NCI-H146 (cell line): ENCODE measurements at regions not wholly inside any gene's neighbourhood (a gene's known extent, or its start where the extent isn't known, plus 50 kb on each side); places are given as distances from the start of the nearest gene placed in this dataset.

Experiments used
- DNase-seq: peaks from one replicate; lab custom pipeline; 2025; lab: John Stamatoyannopoulos, UW

GRCh38 chr6:142500250-142500786, 198.5 kb downstream of the ADGRG6 start:
- no peak for DNase-seq

- no peak for DNase-seq
These were observed 200.0 kb downstream of the ADGRG6 start for GRCh38 chr6:142501795-142502194.

GRCh38 chr6:142507065-142507464, 205.3 kb downstream of the ADGRG6 start:
- DNase-seq: no peak

- no peak for DNase-seq
These were observed 208.4 kb downstream of the ADGRG6 start for GRCh38 chr6:142510211-142510610.

GRCh38 chr6:142518126-142518525, 216.3 kb downstream of the ADGRG6 start:
- DNase-seq: no peak

- DNase-seq: no peak
These were observed 217.0 kb downstream of the ADGRG6 start for GRCh38 chr6:142518761-142519160.

- no peak for DNase-seq
These were observed 220.0 kb downstream of the ADGRG6 start for GRCh38 chr6:142521791-142522190.

- DNase-seq: no peak
These were observed 221.9 kb downstream of the ADGRG6 start for GRCh38 chr6:142523515-142524375.

- DNase-seq: no peak
These were observed 228.8 kb downstream of the ADGRG6 start for GRCh38 chr6:142530566-142530965.

- no peak for DNase-seq
These were observed 229.9 kb downstream of the ADGRG6 start for GRCh38 chr6:142531727-142532126.

GRCh38 chr6:142534076-142534475, 232.3 kb downstream of the ADGRG6 start:
- DNase-seq: no peak

- no peak for DNase-seq
These were observed 232.7 kb downstream of the ADGRG6 start for GRCh38 chr6:142534484-142534883.

- peak; percentile 46 for DNase-seq
These were observed 236.0 kb downstream of the ADGRG6 start for GRCh38 chr6:142537612-142538478.

GRCh38 chr6:142542704-142543233, 241.0 kb downstream of the ADGRG6 start:
- no peak for DNase-seq

GRCh38 chr6:142543606-142544005, 241.8 kb downstream of the ADGRG6 start:
- DNase-seq: no peak

GRCh38 chr6:142544199-142544838, 242.5 kb downstream of the ADGRG6 start:
- DNase-seq: no peak

GRCh38 chr6:142545147-142545546, 243.3 kb downstream of the ADGRG6 start:
- DNase-seq: no peak

- no peak for DNase-seq
These were observed 246.8 kb downstream of the ADGRG6 start for GRCh38 chr6:142548566-142548965.

GRCh38 chr6:142550310-142551063, 248.7 kb downstream of the ADGRG6 start:
- DNase-seq: no peak

- peak; percentile 1 for DNase-seq
These were observed 249.5 kb downstream of the ADGRG6 start for GRCh38 chr6:142551274-142551811.

GRCh38 chr6:142558786-142559185, 257.0 kb downstream of the ADGRG6 start:
- DNase-seq: no peak
